ENCODE measurements at regions not wholly inside any gene's neighbourhood (a gene's known extent, or its start where the extent isn't known, plus 50 kb on each side); places are given as distances from the start of the nearest gene placed in this dataset.

GRCh38 chr14:43914041-43914693 is 592.9 kb downstream of the FSCB start:
- no peak for DNase-seq (ENCODE audit: low spot score)
- in situ Hi-C loops (cut with HindIII; ENCODE audit: low sequenced_read_pairs): no loop called here

DNA sequence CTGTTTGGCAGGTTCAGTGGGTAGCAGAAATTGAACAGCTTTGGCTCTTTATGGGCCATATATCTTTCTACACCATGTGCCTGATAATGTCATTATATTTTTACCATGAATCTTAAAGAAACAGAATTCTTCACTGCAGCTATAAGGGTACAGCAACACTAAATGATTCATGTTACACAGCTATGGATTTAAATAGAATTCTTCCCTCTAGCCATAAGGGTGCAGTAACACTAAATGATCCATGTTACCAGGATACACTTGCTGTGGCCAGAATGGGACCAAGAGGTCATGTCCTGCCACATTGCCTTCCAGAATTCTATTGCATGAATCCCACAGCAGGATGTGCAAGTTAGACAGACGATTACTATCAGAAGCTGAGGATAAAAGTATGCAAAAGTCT is 603.9 kb downstream of the FSCB start:
- DNase-seq (ENCODE audit: low spot score): no peak
- in situ Hi-C loops (cut with HindIII; ENCODE audit: low sequenced_read_pairs): no loop called here

- in situ Hi-C loops (cut with HindIII; ENCODE audit: low sequenced_read_pairs): no loop called here
- DNase-seq (ENCODE audit: low spot score): no peak
Observed at GRCh38 chr14:43901911-43902673, 605.0 kb downstream of the FSCB start.

DNA sequence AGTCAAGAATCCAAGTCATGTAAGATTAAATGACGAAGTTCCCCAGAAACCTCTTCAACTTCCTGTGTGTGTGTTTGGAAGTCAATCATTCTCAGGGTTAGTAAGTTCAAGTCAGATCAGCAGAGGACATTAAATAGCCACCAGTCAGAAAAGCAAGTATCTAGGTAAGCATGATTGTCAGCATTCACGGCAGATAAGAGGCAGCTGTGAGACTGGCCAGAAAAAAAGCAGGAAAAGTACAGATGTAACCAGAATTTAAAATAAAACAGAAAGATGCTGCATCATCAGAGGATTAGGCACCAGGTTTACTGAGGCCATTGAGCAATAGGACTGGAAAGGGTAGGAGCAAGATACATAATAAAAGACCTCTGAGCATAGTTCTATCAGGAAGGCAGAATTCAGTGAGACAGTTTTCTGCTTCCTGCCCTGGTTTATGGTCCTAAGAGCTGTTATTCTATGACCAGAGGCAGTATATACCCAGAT is 606.9 kb downstream of the FSCB start:
- DNase-seq (ENCODE audit: low spot score): no peak
- in situ Hi-C loops (cut with HindIII; ENCODE audit: low sequenced_read_pairs): no loop called here

- in situ Hi-C loops (cut with HindIII; ENCODE audit: low sequenced_read_pairs): no loop called here
- DNase-seq (ENCODE audit: low spot score): no peak
Observed at GRCh38 chr14:43898687-43899086, 608.4 kb downstream of the FSCB start.

DNA sequence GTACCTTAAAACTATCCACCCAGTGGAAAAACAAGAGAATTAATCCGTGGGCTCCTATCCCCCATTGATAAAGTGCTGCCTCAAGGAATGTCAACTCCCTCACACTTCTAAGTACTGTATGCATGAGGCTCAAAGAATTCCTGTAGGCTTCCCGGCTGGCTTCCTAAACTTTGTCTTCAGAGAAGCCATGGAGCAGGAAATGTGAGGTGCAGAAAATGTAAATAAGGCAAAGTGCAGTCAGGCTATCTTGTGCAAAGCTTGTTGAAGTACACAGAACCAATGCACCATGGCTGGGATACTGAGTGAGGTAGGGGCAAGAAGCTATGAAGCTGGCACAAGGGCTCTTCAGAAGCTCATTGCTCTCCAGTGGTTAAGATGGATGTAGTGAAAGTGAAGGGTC is 611.0 kb downstream of the FSCB start:
- in situ Hi-C loops (cut with HindIII; ENCODE audit: low sequenced_read_pairs): no loop called here

GRCh38 chr14:43894534-43894933 is 612.5 kb downstream of the FSCB start:
- DNase-seq (ENCODE audit: low spot score): no peak

More for the DNA sequence above, 611.0 kb downstream of the FSCB start:
- no peak for DNase-seq (ENCODE audit: low spot score)

GRCh38 chr14:43887523-43887922 is 619.6 kb downstream of the FSCB start:
- in situ Hi-C loops (cut with HindIII; ENCODE audit: low sequenced_read_pairs): no loop called here
- DNase-seq (ENCODE audit: low spot score): no peak

More at GRCh38 chr14:43894534-43894933, 612.5 kb downstream of the FSCB start:
- in situ Hi-C loops (cut with HindIII; ENCODE audit: low sequenced_read_pairs): no loop called here

DNA sequence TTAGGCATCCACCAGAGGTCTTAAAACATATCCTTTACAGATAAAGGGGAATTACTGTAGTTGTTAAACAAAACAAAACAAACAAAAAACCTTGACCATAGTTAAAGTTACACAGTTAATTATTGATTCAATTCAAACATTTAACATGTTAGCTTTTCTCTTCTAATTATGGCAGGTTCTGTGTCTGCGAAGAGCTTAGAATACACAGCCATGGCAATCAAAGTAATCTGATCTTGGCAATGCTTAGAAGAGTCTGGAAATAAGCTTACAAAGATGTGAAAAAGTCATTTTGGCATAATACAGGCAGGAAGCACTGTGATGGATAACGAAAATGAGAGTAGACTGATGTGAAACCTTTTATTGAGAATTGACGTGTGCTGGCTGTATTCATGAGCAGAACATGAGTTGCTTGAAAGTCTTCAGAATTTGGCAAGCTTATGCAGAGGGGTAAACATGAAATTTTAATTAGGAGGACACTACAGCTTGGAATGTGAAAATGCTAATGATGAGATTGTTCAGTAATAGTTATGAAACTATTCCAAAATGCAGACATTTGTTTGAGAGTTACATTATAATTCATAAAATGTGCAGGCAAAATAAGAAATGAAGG is 629.6 kb downstream of the FSCB start:
- in situ Hi-C loops (cut with HindIII; ENCODE audit: low sequenced_read_pairs): no loop called here
- no peak for DNase-seq (ENCODE audit: low spot score)

DNA sequence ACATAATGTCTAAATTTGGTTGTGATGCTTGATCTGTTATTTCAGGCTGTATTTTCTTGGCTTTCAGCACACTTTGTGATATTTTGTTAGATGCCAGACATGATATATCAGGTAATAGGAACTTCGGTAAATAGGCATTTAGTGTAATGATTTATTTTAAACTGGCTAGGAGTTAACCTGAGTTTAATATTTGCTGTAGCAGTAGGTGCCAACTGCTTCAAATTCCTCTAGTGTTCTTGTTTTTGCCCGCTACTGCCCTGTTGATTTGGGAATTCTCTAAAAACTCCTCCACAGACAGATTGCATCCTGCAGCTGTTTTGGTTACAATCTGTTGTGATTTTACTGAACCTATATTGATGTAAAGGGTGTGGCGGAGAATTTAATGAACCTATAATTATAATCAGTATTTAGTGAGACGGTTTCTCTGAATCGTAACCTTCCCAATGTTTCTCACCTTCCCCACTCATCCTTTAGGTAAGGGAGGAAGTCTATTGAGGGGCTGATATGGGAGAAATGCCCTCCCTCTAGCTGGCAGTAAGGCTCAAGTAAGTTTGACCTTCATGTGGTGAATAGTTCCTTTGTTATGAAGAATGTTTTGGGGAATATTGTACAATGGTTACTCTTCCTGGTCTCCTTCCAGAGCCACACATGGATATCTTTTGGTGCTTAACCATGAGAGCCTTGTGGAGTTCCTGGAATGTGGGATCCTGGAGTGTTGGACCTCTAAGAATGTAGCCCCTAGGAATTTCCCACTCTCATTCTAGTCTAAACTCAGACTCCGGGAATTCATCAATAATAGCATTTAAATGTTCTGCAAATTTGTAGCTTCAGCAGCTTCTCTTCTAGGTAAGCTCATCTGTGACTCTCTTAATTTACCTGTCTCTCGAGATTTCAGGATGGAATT is 634.1 kb downstream of the FSCB start:
- in situ Hi-C loops (cut with HindIII; ENCODE audit: low sequenced_read_pairs): no loop called here
- DNase-seq (ENCODE audit: low spot score): no peak

GRCh38 chr14:43872222-43872621 is 634.9 kb downstream of the FSCB start:
- DNase-seq (ENCODE audit: low spot score): no peak
- in situ Hi-C loops (cut with HindIII; ENCODE audit: low sequenced_read_pairs): no loop called here

- DNase-seq (ENCODE audit: low spot score): no peak
- in situ Hi-C loops (cut with HindIII; ENCODE audit: low sequenced_read_pairs): no loop called here
Observed at GRCh38 chr14:43858981-43859380, 648.1 kb downstream of the FSCB start.

GRCh38 chr14:43855556-43855955 is 651.5 kb downstream of the FSCB start:
- in situ Hi-C loops (cut with HindIII; ENCODE audit: low sequenced_read_pairs): no loop called here
- no peak for DNase-seq (ENCODE audit: low spot score)

DNA sequence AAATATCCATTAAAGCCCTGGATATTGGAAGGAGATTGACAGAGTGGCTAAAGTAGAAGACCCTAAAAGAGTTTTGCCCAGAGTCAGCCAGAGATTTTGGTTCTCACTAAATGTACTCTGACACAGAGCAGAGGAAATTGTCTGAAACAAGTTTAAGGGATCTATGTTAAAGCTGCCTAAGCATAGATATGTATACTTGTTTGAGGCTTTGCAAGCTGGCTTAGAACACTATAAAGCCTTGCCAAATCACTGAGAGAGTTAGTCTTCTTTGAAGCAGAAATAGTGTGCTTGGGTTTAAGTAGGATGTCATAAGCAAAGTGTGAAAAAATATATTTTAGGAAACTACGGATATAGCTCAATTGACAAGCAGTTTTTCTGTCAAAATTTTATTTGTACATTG is 653.5 kb downstream of the FSCB start:
- in situ Hi-C loops (cut with HindIII; ENCODE audit: low sequenced_read_pairs): no loop called here
- no peak for DNase-seq (ENCODE audit: low spot score)

- no peak for DNase-seq (ENCODE audit: low spot score)
- in situ Hi-C loops (cut with HindIII; ENCODE audit: low sequenced_read_pairs): no loop called here
Observed at GRCh38 chr14:43803076-43803689, 703.9 kb downstream of the FSCB start.

- DNase-seq (ENCODE audit: low spot score): no peak
- in situ Hi-C loops (cut with HindIII; ENCODE audit: low sequenced_read_pairs): no loop called here
Observed at GRCh38 chr14:43795600-43796228, 711.4 kb downstream of the FSCB start.

DNA sequence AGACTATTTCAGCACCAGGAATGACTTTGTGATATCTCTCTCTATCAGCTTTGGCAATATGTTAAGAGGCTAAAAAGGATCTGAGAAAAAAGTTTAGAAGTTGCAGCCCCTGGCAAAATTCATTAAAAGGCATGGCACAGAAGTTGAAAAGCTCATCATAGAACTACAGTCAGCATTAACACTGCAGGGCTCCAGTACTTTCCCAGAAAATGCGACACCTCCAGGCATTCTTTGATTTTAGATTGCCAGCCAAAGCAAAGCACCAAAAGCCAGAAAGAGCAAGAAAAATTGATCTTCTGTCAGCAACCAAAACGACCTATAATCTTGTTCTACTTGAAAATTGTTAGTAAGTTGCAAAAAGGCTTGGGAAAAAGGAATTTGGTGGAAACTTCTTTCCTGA is 713.5 kb downstream of the FSCB start:
- no peak for DNase-seq (ENCODE audit: low spot score)
- in situ Hi-C loops (cut with HindIII; ENCODE audit: low sequenced_read_pairs): no loop called here

DNA sequence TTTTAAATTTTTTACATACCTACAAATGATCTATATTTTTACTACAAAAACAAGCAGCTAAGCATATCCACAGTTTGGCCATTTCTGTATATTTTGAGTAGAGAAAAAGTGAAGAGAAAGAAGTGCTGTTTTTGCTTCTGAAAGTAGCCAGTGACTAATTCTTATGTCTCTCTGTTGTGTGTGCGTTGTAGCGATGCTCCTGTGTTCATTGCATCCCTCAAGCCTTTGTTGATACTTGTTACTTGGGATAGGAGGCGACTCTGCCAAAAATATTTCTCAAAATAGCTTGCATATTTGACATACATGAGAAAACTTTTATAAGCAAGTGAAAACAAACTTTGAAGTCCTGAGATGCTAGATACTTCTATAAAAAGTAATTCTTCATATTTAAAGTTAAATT is 714.1 kb downstream of the FSCB start:
- DNase-seq (ENCODE audit: low spot score): no peak
- in situ Hi-C loops (cut with HindIII; ENCODE audit: low sequenced_read_pairs): no loop called here

- in situ Hi-C loops (cut with HindIII; ENCODE audit: low sequenced_read_pairs): no loop called here
- no peak for DNase-seq (ENCODE audit: low spot score)
Observed at GRCh38 chr14:43790681-43791080, 716.4 kb downstream of the FSCB start.

Measured in G401 (cell line).